NCI-H1436 (cell line): ENCODE measurements at regions not wholly inside any gene's neighbourhood (a gene's known extent, or its start where the extent isn't known, plus 50 kb on each side); places are given as distances from the start of the nearest gene placed in this dataset.
"Not testable (repeated sequence)": the region's sequence is repeated elsewhere in the genome, so short reads cannot be mapped to it uniquely, and the experiment has no call there.

Experiments used
- DNase-seq: peaks from one replicate; lab custom pipeline; 2025; lab: John Stamatoyannopoulos, UW

- no peak for DNase-seq
Observed at GRCh38 chr4:141534985-141535384, 101.4 kb upstream of the IL15 start.

- no peak for DNase-seq
Observed at GRCh38 chr4:141538001-141538400, 98.4 kb upstream of the IL15 start.

GRCh38 chr4:141540643-141541042, 95.7 kb upstream of the IL15 start:
- DNase-seq = no peak

- no peak for DNase-seq
Observed at GRCh38 chr4:141541851-141542250, 94.5 kb upstream of the IL15 start.

- no peak for DNase-seq
Observed at GRCh38 chr4:141543176-141543575, 93.2 kb upstream of the IL15 start.

- DNase-seq = no peak
Observed at GRCh38 chr4:141543706-141544105, 92.7 kb upstream of the IL15 start.

GRCh38 chr4:141548791-141549190, 87.6 kb upstream of the IL15 start:
- no peak for DNase-seq

- no peak for DNase-seq
Observed at GRCh38 chr4:141560056-141560455, 76.3 kb upstream of the IL15 start.

- DNase-seq = no peak
Observed at GRCh38 chr4:141562649-141563048, 73.7 kb upstream of the IL15 start.

GRCh38 chr4:141563723-141564122, 72.7 kb upstream of the IL15 start:
- DNase-seq = no peak

GRCh38 chr4:141564961-141565360, 71.4 kb upstream of the IL15 start:
- DNase-seq = not testable (repeated sequence)

- DNase-seq = no peak
Observed at GRCh38 chr4:141565379-141566089, 70.8 kb upstream of the IL15 start.

GRCh38 chr4:141567326-141567915, 69.0 kb upstream of the IL15 start:
- no peak for DNase-seq

GRCh38 chr4:141569141-141569540, 67.2 kb upstream of the IL15 start:
- DNase-seq = no peak

GRCh38 chr4:141570290-141570689, 66.1 kb upstream of the IL15 start:
- DNase-seq = no peak

- no peak for DNase-seq
Observed at GRCh38 chr4:141571362-141571761, 65.0 kb upstream of the IL15 start.

- no peak for DNase-seq
Observed at GRCh38 chr4:141571793-141572192, 64.6 kb upstream of the IL15 start.

- no peak for DNase-seq
Observed at GRCh38 chr4:141573678-141574077, 62.7 kb upstream of the IL15 start.

GRCh38 chr4:141575884-141576283, 60.5 kb upstream of the IL15 start:
- no peak for DNase-seq

GRCh38 chr4:141576585-141577110, 59.7 kb upstream of the IL15 start:
- DNase-seq = no peak

- no peak for DNase-seq
Observed at GRCh38 chr4:141578451-141578850, 57.9 kb upstream of the IL15 start.

GRCh38 chr4:141580523-141580922, 55.9 kb upstream of the IL15 start:
- no peak for DNase-seq
